ENCODE measurements at regions not wholly inside any gene's neighbourhood (a gene's known extent, or its start where the extent isn't known, plus 50 kb on each side); places are given as distances from the start of the nearest gene placed in this dataset.
A peak's percentile ranks its signal among the peaks of the same experiment; 100 is the strongest.

GRCh38 chr7:53426145-53426750 is 390.8 kb downstream of the POM121L12 start:
- 90% methylated on average over 2 to 6 of the region's 6 CpGs for WGBS, 2 experiments (ENCODE audit: insufficient coverage in 1 of 2, insufficient read length in 1 of 2)
- peak; percentile 30 for TF ChIP-seq CTCF (conservative IDR thresholded peaks at IDR 0.05)
- no peak overlapping the region for H3K4me3 ChIP-seq (ENCODE audit: low read length)
- peaks cover 3% of the 10 kb centered on the region for H3K9me3 Mint-ChIP-seq
- peaks cover 6% of the 10 kb centered on the region for H3K9me3 ChIP-seq (ENCODE audit: control insufficient read depth, low read length)
- H3K4me1 Mint-ChIP-seq: no peaks in the 10 kb centered on the region
- DNase-seq: no peak
- no peaks in the 10 kb centered on the region for H3K27me3 ChIP-seq (ENCODE audit: control insufficient read depth, insufficient read depth, low read length, poor library complexity, severe bottlenecking)
- no peaks in the 10 kb centered on the region for H3K27me3 Mint-ChIP-seq (ENCODE audit: insufficient read depth)
- H3K9ac ChIP-seq (ENCODE audit: extremely low read depth, low read length, poor library complexity, severe bottlenecking): no peak overlapping the region
- H3K36me3 ChIP-seq (ENCODE audit: control insufficient read depth, insufficient read depth, low read length): no peaks in the 10 kb centered on the region
- no peaks in the 10 kb centered on the region for H3K36me3 Mint-ChIP-seq (ENCODE audit: low read depth)
- no peaks in the 10 kb centered on the region for H3K4me1 ChIP-seq (ENCODE audit: control insufficient read depth, insufficient read depth, low read length)
- H3K27ac ChIP-seq (ENCODE audit: low read depth, low read length): no peak overlapping the region
- H3K27ac Mint-ChIP-seq: no peak overlapping the region
- H3K4me3 Mint-ChIP-seq: no peak overlapping the region

GRCh38 chr7:53428045-53428444 is 392.6 kb downstream of the POM121L12 start:
- no peaks in the 10 kb centered on the region for H3K4me1 Mint-ChIP-seq
- H3K9me3 Mint-ChIP-seq: peaks cover 3% of the 10 kb centered on the region
- peaks cover 6% of the 10 kb centered on the region for H3K9me3 ChIP-seq (ENCODE audit: control insufficient read depth, low read length)
- no peak overlapping the region for H3K27ac ChIP-seq (ENCODE audit: low read depth, low read length)
- no peaks in the 10 kb centered on the region for H3K36me3 Mint-ChIP-seq (ENCODE audit: low read depth)
- H3K4me3 Mint-ChIP-seq: no peak overlapping the region
- H3K4me3 ChIP-seq (ENCODE audit: low read length): no peak overlapping the region
- H3K27me3 ChIP-seq (ENCODE audit: control insufficient read depth, insufficient read depth, low read length, poor library complexity, severe bottlenecking): no peaks in the 10 kb centered on the region
- TF ChIP-seq CTCF (conservative IDR thresholded peaks at IDR 0.05): no peak
- H3K27me3 Mint-ChIP-seq (ENCODE audit: insufficient read depth): no peaks in the 10 kb centered on the region
- H3K27ac Mint-ChIP-seq: no peak overlapping the region
- H3K36me3 ChIP-seq (ENCODE audit: control insufficient read depth, insufficient read depth, low read length): no peaks in the 10 kb centered on the region
- no peaks in the 10 kb centered on the region for H3K4me1 ChIP-seq (ENCODE audit: control insufficient read depth, insufficient read depth, low read length)
- DNase-seq: no peak
- 89 to 94% methylated on average over 5 of the region's 5 CpGs for WGBS, 2 experiments (ENCODE audit: insufficient coverage in 1 of 2, insufficient read length in 1 of 2)
- H3K9ac ChIP-seq (ENCODE audit: extremely low read depth, low read length, poor library complexity, severe bottlenecking): no peak overlapping the region

GRCh38 chr7:53431901-53432300 is 396.5 kb downstream of the POM121L12 start:
- WGBS, 2 experiments (ENCODE audit: insufficient coverage in 1 of 2, insufficient read length in 1 of 2): 96% methylated on average over 3 to 4 of the region's 4 CpGs
- Mint-ChIP-seq H3K9me3 (peaks cover 3% of the 10 kb centered on the region), H3K36me3 (ENCODE audit: low read depth) (no peaks in the 10 kb centered on the region), H3K27me3 (ENCODE audit: insufficient read depth) (no peaks in the 10 kb centered on the region), H3K27ac (no peak overlapping the region), H3K4me1 (no peaks in the 10 kb centered on the region), H3K4me3 (no peak overlapping the region)
- Histone ChIP-seq H3K36me3 (ENCODE audit: control insufficient read depth, insufficient read depth, low read length) (no peaks in the 10 kb centered on the region), H3K4me3 (ENCODE audit: low read length) (no peak overlapping the region), H3K27ac (ENCODE audit: low read depth, low read length) (no peak overlapping the region), H3K9me3 (ENCODE audit: control insufficient read depth, low read length) (peaks cover 6% of the 10 kb centered on the region), H3K4me1 (ENCODE audit: control insufficient read depth, insufficient read depth, low read length) (no peaks in the 10 kb centered on the region), H3K27me3 (ENCODE audit: control insufficient read depth, insufficient read depth, low read length, poor library complexity, severe bottlenecking) (no peaks in the 10 kb centered on the region), H3K9ac (ENCODE audit: extremely low read depth, low read length, poor library complexity, severe bottlenecking) (no peak overlapping the region)
- no peak for DNase-seq
- no peak for TF ChIP-seq CTCF (conservative IDR thresholded peaks at IDR 0.05)
